IMR-90 (cell line): ENCODE measurements at regions not wholly inside any gene's neighbourhood (a gene's known extent, or its start where the extent isn't known, plus 50 kb on each side); places are given as distances from the start of the nearest gene placed in this dataset.

Experiments used
- BHLHE40 ChIP-seq: fragments of 150-350 bp; IDR thresholded peaks from 2 replicates; pipeline ENCODE4 v1.6.1; 2016; ENCODE audit warnings: mild to moderate bottlenecking, low read depth, low read length
- FOS ChIP-seq: fragments of 150-350 bp; IDR thresholded peaks from 2 replicates; pipeline ENCODE4 v1.6.1; 2016; ENCODE audit warnings: low read depth, low read length
- MAFK ChIP-seq: IDR thresholded peaks from 2 replicates; pipeline ENCODE4 v1.6.1; 2012; ENCODE audit warnings: low read depth, low read length, improper control_type of control experiment
- MAZ ChIP-seq: IDR thresholded peaks from 2 replicates; pipeline ENCODE4 v1.6.1; 2012; ENCODE audit warnings: low read depth, mild to moderate bottlenecking, low read length, improper control_type of control experiment, moderate library complexity, borderline replicate concordance
- MXI1 ChIP-seq: IDR thresholded peaks from 2 replicates; pipeline ENCODE4 v1.6.1; 2012; ENCODE audit warnings: low read depth, mild to moderate bottlenecking, low read length, moderate library complexity, borderline replicate concordance
- POLR2A ChIP-seq: IDR thresholded peaks from 2 replicates; pipeline ENCODE4 v1.6.1; 2012; ENCODE audit warnings: mild to moderate bottlenecking, low read depth, low read length
- RCOR1 ChIP-seq: IDR thresholded peaks from 2 replicates; pipeline ENCODE4 v1.6.1; 2012; ENCODE audit warnings: mild to moderate bottlenecking, low read length, improper control_type of control experiment; ENCODE audit not compliant: insufficient replicate concordance
- RFX5 ChIP-seq: IDR thresholded peaks from 2 replicates; pipeline ENCODE4 v1.8.0; 2012; ENCODE audit warnings: low read depth, mild to moderate bottlenecking, low read length, moderate library complexity
- SMC3 ChIP-seq: fragments of 150-350 bp; IDR thresholded peaks from 2 replicates; pipeline ENCODE4 v1.6.1; 2016; ENCODE audit warnings: low read depth, mild to moderate bottlenecking, antibody characterized with exemption, low read length, moderate library complexity
- TF ChIP-seq, protein P1 (sequence below): conservative IDR thresholded peaks from 2 replicates; pipeline ENCODE4 v1.5.1; 2012; ENCODE audit warnings: mild to moderate bottlenecking, low read depth, low read length, improper control_type of control experiment
- TF ChIP-seq, protein P2 (sequence below): fragments of 150-350 bp; IDR thresholded peaks from 2 replicates; pipeline ENCODE4 v1.6.1; 2017; ENCODE audit warnings: mild to moderate bottlenecking, antibody characterized with exemption, low read length, low read depth

DNA sequence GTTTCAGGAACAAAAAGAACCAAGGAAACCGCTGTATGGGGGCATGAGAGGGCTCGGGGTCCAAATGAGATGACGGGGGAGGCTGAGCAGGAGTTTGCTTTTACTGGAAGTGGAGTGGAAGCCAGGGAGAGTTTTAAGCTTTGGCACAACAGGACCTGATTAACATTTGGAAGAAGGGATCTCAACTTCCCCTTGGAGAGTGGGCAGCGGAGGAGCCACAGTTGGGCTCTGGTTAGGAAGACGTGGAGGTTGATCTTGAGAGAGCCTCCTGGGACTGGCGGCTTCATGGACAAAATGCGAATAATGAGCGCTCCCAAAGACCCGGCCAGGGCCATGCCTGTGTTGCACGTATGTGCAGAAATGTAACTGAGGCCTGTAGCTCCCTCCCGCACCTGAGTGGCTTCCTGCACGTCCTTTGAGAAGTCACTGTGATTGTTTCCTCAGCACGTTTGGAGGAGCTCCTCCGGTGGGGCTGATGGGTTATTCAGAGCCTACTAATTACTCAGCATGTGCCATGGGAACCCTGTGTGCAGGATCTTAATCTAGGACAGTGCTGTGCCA, 595.3 kb upstream of the MGMT start:
- TF ChIP-seq, protein P1, sequence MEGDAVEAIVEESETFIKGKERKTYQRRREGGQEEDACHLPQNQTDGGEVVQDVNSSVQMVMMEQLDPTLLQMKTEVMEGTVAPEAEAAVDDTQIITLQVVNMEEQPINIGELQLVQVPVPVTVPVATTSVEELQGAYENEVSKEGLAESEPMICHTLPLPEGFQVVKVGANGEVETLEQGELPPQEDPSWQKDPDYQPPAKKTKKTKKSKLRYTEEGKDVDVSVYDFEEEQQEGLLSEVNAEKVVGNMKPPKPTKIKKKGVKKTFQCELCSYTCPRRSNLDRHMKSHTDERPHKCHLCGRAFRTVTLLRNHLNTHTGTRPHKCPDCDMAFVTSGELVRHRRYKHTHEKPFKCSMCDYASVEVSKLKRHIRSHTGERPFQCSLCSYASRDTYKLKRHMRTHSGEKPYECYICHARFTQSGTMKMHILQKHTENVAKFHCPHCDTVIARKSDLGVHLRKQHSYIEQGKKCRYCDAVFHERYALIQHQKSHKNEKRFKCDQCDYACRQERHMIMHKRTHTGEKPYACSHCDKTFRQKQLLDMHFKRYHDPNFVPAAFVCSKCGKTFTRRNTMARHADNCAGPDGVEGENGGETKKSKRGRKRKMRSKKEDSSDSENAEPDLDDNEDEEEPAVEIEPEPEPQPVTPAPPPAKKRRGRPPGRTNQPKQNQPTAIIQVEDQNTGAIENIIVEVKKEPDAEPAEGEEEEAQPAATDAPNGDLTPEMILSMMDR = no peak
- TF ChIP-seq RCOR1 (no peak), BHLHE40 (no peak), POLR2A (no peak), MXI1 (no peak), MAZ (no peak), SMC3 (no peak), RFX5 (no peak), MAFK (no peak), FOS (no peak)
- TF ChIP-seq, protein P2, sequence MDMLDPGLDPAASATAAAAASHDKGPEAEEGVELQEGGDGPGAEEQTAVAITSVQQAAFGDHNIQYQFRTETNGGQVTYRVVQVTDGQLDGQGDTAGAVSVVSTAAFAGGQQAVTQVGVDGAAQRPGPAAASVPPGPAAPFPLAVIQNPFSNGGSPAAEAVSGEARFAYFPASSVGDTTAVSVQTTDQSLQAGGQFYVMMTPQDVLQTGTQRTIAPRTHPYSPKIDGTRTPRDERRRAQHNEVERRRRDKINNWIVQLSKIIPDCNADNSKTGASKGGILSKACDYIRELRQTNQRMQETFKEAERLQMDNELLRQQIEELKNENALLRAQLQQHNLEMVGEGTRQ = no peak
